H9 (cell line): ENCODE measurements at regions not wholly inside any gene's neighbourhood (a gene's known extent, or its start where the extent isn't known, plus 50 kb on each side); places are given as distances from the start of the nearest gene placed in this dataset.

Experiments used
- DNase-seq: peaks from one replicate; pipeline ENCODE4 v3.0.0-alpha.2; 2017
- H2AFZ ChIP-seq: one replicate; pipeline ENCODE4 v1.6.1; 2013; ENCODE audit warnings: mild to moderate bottlenecking, low read length, control low read depth, moderate library complexity
- H2AK5ac ChIP-seq: 2 replicates; pipeline ENCODE4 v1.6.1; 2013; ENCODE audit warnings: low read length, control low read depth, mixed read lengths; ENCODE audit not compliant: insufficient read length
- H2BK120ac ChIP-seq: one replicate; pipeline ENCODE4 v1.6.1; 2013; ENCODE audit warnings: low read depth, mild to moderate bottlenecking, low read length, control low read depth, inconsistent platforms; ENCODE audit not compliant: poor library complexity, severe bottlenecking
- H2BK12ac ChIP-seq: 2 replicates; pipeline ENCODE4 v1.6.1; 2013; ENCODE audit warnings: low read length, control low read depth, mixed read lengths, low read depth; ENCODE audit not compliant: insufficient read length
- H2BK15ac ChIP-seq: 2 replicates; pipeline ENCODE4 v1.6.1; 2013; ENCODE audit warnings: low read depth, low read length, control low read depth
- H2BK20ac ChIP-seq: one replicate; pipeline ENCODE4 v1.6.1; 2013; ENCODE audit warnings: low read depth, mild to moderate bottlenecking, low read length, control low read depth, inconsistent platforms; ENCODE audit not compliant: poor library complexity, severe bottlenecking
- H2BK5ac ChIP-seq: 2 replicates; pipeline ENCODE4 v1.6.1; 2013; ENCODE audit warnings: low read length, control low read depth, mixed read lengths; ENCODE audit not compliant: insufficient read length
- H3K14ac ChIP-seq: 2 replicates; pipeline ENCODE4 v1.6.1; 2013; ENCODE audit warnings: low read length, control low read depth; ENCODE audit not compliant: insufficient read depth
- H3K18ac ChIP-seq: 2 replicates; pipeline ENCODE4 v1.6.1; 2013; ENCODE audit warnings: low read depth, mild to moderate bottlenecking, mixed read lengths, low read length, control low read depth; ENCODE audit not compliant: insufficient read length
- H3K23ac ChIP-seq: 2 replicates; pipeline ENCODE4 v1.6.1; 2013; ENCODE audit warnings: low read length, control low read depth, mixed read lengths, low read depth; ENCODE audit not compliant: insufficient read length
- H3K23me2 ChIP-seq: 2 replicates; pipeline ENCODE4 v1.6.1; 2013; ENCODE audit warnings: low read depth, mild to moderate bottlenecking, mixed read lengths, low read length, control low read depth; ENCODE audit not compliant: insufficient read length, poor library complexity, severe bottlenecking
- H3K27ac ChIP-seq: 2 replicates; pipeline ENCODE4 v1.5.1; 2013; ENCODE audit warnings: low read length, control low read depth, mixed read lengths, low read depth; ENCODE audit not compliant: insufficient read length
- H3K27me3 ChIP-seq: 2 replicates; pipeline ENCODE4 v1.6.1; 2013; ENCODE audit warnings: low read length, control low read depth, inconsistent platforms; ENCODE audit not compliant: insufficient read depth
- H3K4ac ChIP-seq: 2 replicates; pipeline ENCODE4 v1.6.1; 2013; ENCODE audit warnings: low read depth, mild to moderate bottlenecking, control low read depth, inconsistent platforms, low read length, moderate library complexity
- H3K4me1 ChIP-seq: 2 replicates; pipeline ENCODE4 v1.6.1; 2013; ENCODE audit warnings: low read length, control low read depth, inconsistent platforms; ENCODE audit not compliant: insufficient read depth
- H3K4me2 ChIP-seq: 2 replicates; pipeline ENCODE4 v1.6.1; 2013; ENCODE audit warnings: low read length, control low read depth, mixed read lengths; ENCODE audit not compliant: insufficient read length, insufficient read depth
- H3K56ac ChIP-seq: 2 replicates; pipeline ENCODE4 v1.6.1; 2013; ENCODE audit warnings: low read depth, mild to moderate bottlenecking, mixed read lengths, low read length, control low read depth; ENCODE audit not compliant: insufficient read length
- H3K79me1 ChIP-seq: 2 replicates; pipeline ENCODE4 v1.6.1; 2013; ENCODE audit warnings: low read depth, mild to moderate bottlenecking, moderate library complexity, low read length, control low read depth, inconsistent platforms; ENCODE audit not compliant: insufficient read depth, poor library complexity, severe bottlenecking
- H3K79me2 ChIP-seq: 2 replicates; pipeline ENCODE4 v1.6.1; 2013; ENCODE audit warnings: low read length, control low read depth, inconsistent platforms; ENCODE audit not compliant: insufficient read depth
- H3K9ac ChIP-seq: 2 replicates; pipeline ENCODE4 v1.6.1; 2013; ENCODE audit warnings: low read length, control low read depth, mixed read lengths; ENCODE audit not compliant: insufficient read length; ENCODE audit errors: extremely low read depth
- H3K9me3 ChIP-seq: one replicate; pipeline ENCODE4 v1.6.1; 2013; ENCODE audit warnings: low read depth, low read length, inconsistent platforms; ENCODE audit not compliant: control insufficient read depth
- H3T11ph ChIP-seq: one replicate; pipeline ENCODE4 v1.6.1; 2013; ENCODE audit warnings: mild to moderate bottlenecking, low read length, control low read depth, inconsistent platforms
- H4K20me1 ChIP-seq: one replicate; pipeline ENCODE4 v1.6.1; 2013; ENCODE audit not compliant: control insufficient read depth, insufficient read length, insufficient read depth
- H4K5ac ChIP-seq: 2 replicates; pipeline ENCODE4 v1.6.1; 2013; ENCODE audit warnings: low read depth, mild to moderate bottlenecking, mixed read lengths, low read length, control low read depth; ENCODE audit not compliant: insufficient read length
- H4K8ac ChIP-seq: replicated peaks from 2 replicates; pipeline ENCODE4 v1.6.1; 2013; ENCODE audit warnings: low read length, control low read depth, mixed read lengths, low read depth; ENCODE audit not compliant: insufficient read length
- H4K91ac ChIP-seq: 2 replicates; pipeline ENCODE4 v1.6.1; 2013; ENCODE audit warnings: low read depth, mild to moderate bottlenecking, moderate library complexity, mixed read lengths, low read length, control low read depth; ENCODE audit not compliant: insufficient read length
- H3K27ac Mint-ChIP-seq, 3 experiments: 2 replicates in 2 of 3; 3 replicates in 1 of 3; pipeline ENCODE4 v1.8.0; 2020 to 2021; ENCODE audit warnings: mixed read lengths in 3 of 3, mild to moderate bottlenecking in 1 of 3, moderate library complexity in 1 of 3
- H3K27me3 Mint-ChIP-seq: 2 replicates; pipeline ENCODE4 v1.8.0; 2021; ENCODE audit warnings: low read depth, mild to moderate bottlenecking, moderate library complexity, mixed read lengths
- H3K36me3 Mint-ChIP-seq, 3 experiments: 2 replicates in 2 of 3; 3 replicates in 1 of 3; pipeline ENCODE4 v1.8.0; 2020 to 2021; ENCODE audit warnings: low read depth in 3 of 3, mixed read lengths in 3 of 3; ENCODE audit not compliant: insufficient read depth in 1 of 3
- H3K4me1 Mint-ChIP-seq, 2 experiments: 2 replicates each; pipeline ENCODE4 v1.8.0; 2020; ENCODE audit warnings: mixed read lengths in 2 of 2
- H3K4me3 Mint-ChIP-seq, 2 experiments: 2 replicates in 1 of 2; 3 replicates in 1 of 2; pipeline ENCODE4 v1.8.0; 2020 to 2021; ENCODE audit warnings: mild to moderate bottlenecking in 2 of 2, mixed read lengths in 2 of 2, moderate library complexity in 1 of 2
- H3K9me3 Mint-ChIP-seq, 2 experiments: 2 replicates in 1 of 2; 3 replicates in 1 of 2; pipeline ENCODE4 v1.8.0; 2020; ENCODE audit warnings: mild to moderate bottlenecking in 2 of 2, mixed read lengths in 2 of 2, moderate library complexity in 1 of 2
- CTCF ChIP-seq: fragments of 200-600 bp; sonication (generic); conservative IDR thresholded peaks from 3 replicates; pipeline ENCODE4 v1.8.0; 2021; ENCODE audit warnings: antibody characterized with exemption, mild to moderate bottlenecking
- WGBS: extraction: QIAGEN DNeasy Blood & Tissue Kit; methylation state at CpG from one replicate; pipeline ENCODE4 v1.1.7; 2013; ENCODE audit warnings: missing lambda C conversion rate, low lambda C conversion rate, mixed read lengths; ENCODE audit not compliant: insufficient read length; ENCODE audit errors: extremely low coverage; 5-methylcytosine and 5-hydroxymethylcytosine counted together

- Histone ChIP-seq H3T11ph (no peak overlapping the region), H3K4me1 (peaks cover 2% of the 10 kb centered on the region; the same call in 1 of the 2 replicates), H4K91ac (no peak overlapping the region), H2BK15ac (no peak overlapping the region), H3K27me3 (no peaks in the 10 kb centered on the region), H2BK20ac (no peak overlapping the region), H4K20me1 (no peaks in the 10 kb centered on the region), H3K4ac (no peak overlapping the region), H3K9me3 (no peaks in the 10 kb centered on the region), H2AK5ac (no peak overlapping the region), H3K79me1 (no peaks in the 10 kb centered on the region), H3K14ac (no peak overlapping the region), H2BK12ac (no peak overlapping the region), H4K8ac (no peak overlapping the region), H4K5ac (no peak overlapping the region), H3K23me2 (no peaks in the 10 kb centered on the region), H3K4me2 (no peak overlapping the region), H3K9ac (no peak overlapping the region), H3K27ac (no peak overlapping the region), H2AFZ (no peak overlapping the region), H3K56ac (no peak overlapping the region), H3K23ac (no peak overlapping the region), H2BK120ac (no peak overlapping the region), H3K18ac (no peak overlapping the region), H3K79me2 (no peaks in the 10 kb centered on the region), H2BK5ac (no peak overlapping the region)
- H3K4me3 Mint-ChIP-seq = no peak overlapping the region
- H3K9me3 Mint-ChIP-seq = peaks cover 37 to 47% of the 10 kb centered on the region in 2 experiments
- no CpG with 5 or more reads among the region's 5 CpGs for WGBS
- no peaks in the 10 kb centered on the region for H3K27me3 Mint-ChIP-seq
- H3K27ac Mint-ChIP-seq = no peak overlapping the region
- no peak for TF ChIP-seq CTCF
- no peak for DNase-seq
- H3K36me3 Mint-ChIP-seq = peaks cover 0 to 8% (median 0%) of the 10 kb centered on the region in 3 experiments; a peak in 2 of 7 replicates
- no peaks in the 10 kb centered on the region for H3K4me1 Mint-ChIP-seq
Measured at GRCh38 chr21:23876925-23877558, 1730.2 kb downstream of the MRPL39 start.
